Neural cell (in vitro differentiated cells): ENCODE measurements at regions not wholly inside any gene's neighbourhood (a gene's known extent, or its start where the extent isn't known, plus 50 kb on each side); places are given as distances from the start of the nearest gene placed in this dataset.

Experiments
- H2AFZ ChIP-seq: fragments of 200-600, 300-800 bp; sonication (generic), shearing (Covaris generic); 2 replicates; pipeline ENCODE4 v1.6.0; 2014; ENCODE audit warnings: low read depth, mild to moderate bottlenecking, antibody characterized with exemption, low read length, moderate library complexity
- H3F3A ChIP-seq: fragments of 200-600 bp; shearing (Covaris generic); 2 replicates; pipeline ENCODE4 v1.6.1; 2016; ENCODE audit warnings: mild to moderate bottlenecking, moderate library complexity, mixed read lengths, antibody characterized with exemption, low read length; ENCODE audit not compliant: insufficient read depth, poor library complexity, severe bottlenecking
- H3K27ac ChIP-seq: fragments of 200-600, 300-800 bp; sonication (generic), shearing (Covaris generic); 2 replicates; pipeline ENCODE4 v1.5.1; 2014; ENCODE audit warnings: mild to moderate bottlenecking, low read length, moderate library complexity
- H3K27me3 ChIP-seq: fragments of 300-800, 200-600 bp; sonication (generic), shearing (Covaris generic); 2 replicates; pipeline ENCODE4 v1.6.0; 2014; ENCODE audit warnings: mild to moderate bottlenecking, low read depth, low read length, moderate library complexity; ENCODE audit not compliant: insufficient read depth
- H3K36me3 ChIP-seq: fragments of 300-800, 200-600 bp; sonication (generic), shearing (Covaris generic); 2 replicates; pipeline ENCODE4 v1.5.1; 2014; ENCODE audit warnings: mild to moderate bottlenecking, antibody characterized with exemption, low read length, moderate library complexity; ENCODE audit not compliant: insufficient read depth
- H3K4me2 ChIP-seq: fragments of 300-800, 200-600 bp; sonication (generic), shearing (Covaris generic); 2 replicates; pipeline ENCODE4 v1.6.0; 2014; ENCODE audit warnings: mild to moderate bottlenecking, low read length
- H3K4me3 ChIP-seq: fragments of 300-800, 200-600 bp; sonication (generic), shearing (Covaris generic); 2 replicates; pipeline ENCODE4 v1.5.1; 2014; ENCODE audit warnings: mild to moderate bottlenecking, low read length, moderate library complexity
- H3K79me2 ChIP-seq: fragments of 200-600 bp; shearing (Covaris generic); replicated peaks from 2 replicates; pipeline ENCODE4 v1.6.0; 2014; ENCODE audit warnings: mild to moderate bottlenecking, low read length, moderate library complexity; ENCODE audit not compliant: insufficient read depth
- H3K9ac ChIP-seq: fragments of 300-800, 200-600 bp; sonication (generic), shearing (Covaris generic); 2 replicates; pipeline ENCODE4 v1.6.1; 2016; ENCODE audit warnings: mild to moderate bottlenecking, low read length, mixed read lengths
- H3K9me2 ChIP-seq: fragments of 200-600 bp; shearing (Covaris generic); 2 replicates; pipeline ENCODE4 v1.6.1; 2016; ENCODE audit warnings: mild to moderate bottlenecking, low read length, mixed read lengths; ENCODE audit not compliant: insufficient read depth
- H3K9me3 ChIP-seq: fragments of 200-600, 300-800 bp; sonication (generic), shearing (Covaris generic); 2 replicates; pipeline ENCODE4 v1.6.1; 2016; ENCODE audit warnings: mild to moderate bottlenecking, mixed run types, low read length, moderate library complexity, mixed read lengths
- H4K20me1 ChIP-seq: fragments of 200-600 bp; shearing (Covaris generic); 2 replicates; pipeline ENCODE4 v1.6.1; 2016; ENCODE audit warnings: mild to moderate bottlenecking, mixed run types; ENCODE audit not compliant: insufficient read depth
- CTCF ChIP-seq: fragments of 450-650 bp; IDR thresholded peaks from 2 replicates; pipeline ENCODE4 v1.5.1; 2014; ENCODE audit warnings: antibody characterized with exemption, mild to moderate bottlenecking, moderate library complexity; ENCODE audit not compliant: poor library complexity, severe bottlenecking
- EP300 ChIP-seq: fragments of 450-650 bp; conservative IDR thresholded peaks from 2 replicates; pipeline ENCODE4 v1.6.1; 2014; ENCODE audit warnings: antibody characterized with exemption, mild to moderate bottlenecking, moderate library complexity; ENCODE audit not compliant: poor library complexity, severe bottlenecking
- EZH2 ChIP-seq: fragments of 200-600, 300-800 bp; shearing (Covaris generic), sonication (generic); IDR thresholded peaks from 2 replicates; pipeline ENCODE4 v1.6.1; 2014; ENCODE audit warnings: antibody characterized with exemption, low read length, borderline replicate concordance, mild to moderate bottlenecking; ENCODE audit not compliant: insufficient read depth, poor library complexity, severe bottlenecking
- MXI1 ChIP-seq: fragments of 450-650 bp; conservative IDR thresholded peaks from 2 replicates; pipeline ENCODE4 v1.6.1; 2014; ENCODE audit warnings: antibody characterized with exemption, mild to moderate bottlenecking; ENCODE audit not compliant: poor library complexity, severe bottlenecking
- POLR2AphosphoS5 ChIP-seq: IDR thresholded peaks from 2 replicates; pipeline ENCODE4 v1.6.1; 2012
- RAD21 ChIP-seq: fragments of 450-650 bp; conservative IDR thresholded peaks from 2 replicates; pipeline ENCODE4 v1.6.1; 2014; ENCODE audit warnings: antibody characterized with exemption, mild to moderate bottlenecking, moderate library complexity
- REST ChIP-seq: IDR thresholded peaks from 2 replicates; pipeline ENCODE4 v1.6.1; 2012; ENCODE audit warnings: borderline replicate concordance
- SMC3 ChIP-seq: fragments of 450-650 bp; conservative IDR thresholded peaks from 2 replicates; pipeline ENCODE4 v1.6.1; 2014; ENCODE audit warnings: antibody characterized with exemption, mild to moderate bottlenecking, moderate library complexity; ENCODE audit not compliant: poor library complexity
- TAF1 ChIP-seq: IDR thresholded peaks from 2 replicates; pipeline ENCODE4 v1.6.1; 2012; ENCODE audit warnings: low read depth

GRCh38 chr1:83800066-83800465, 198.9 kb downstream of the TTLL7 start:
- H3F3A ChIP-seq: no peaks in the 10 kb centered on the region
- no peaks in the 10 kb centered on the region for H4K20me1 ChIP-seq
- no peak overlapping the region for H3K27ac ChIP-seq
- H3K9me2 ChIP-seq: no peaks in the 10 kb centered on the region
- no peaks in the 10 kb centered on the region for H3K79me2 ChIP-seq
- no peak overlapping the region for H3K9ac ChIP-seq
- no peaks in the 10 kb centered on the region for H3K27me3 ChIP-seq
- TF ChIP-seq EZH2: no peak
- no peak for TF ChIP-seq SMC3
- no peak for TF ChIP-seq POLR2AphosphoS5
- no peak for TF ChIP-seq TAF1
- TF ChIP-seq RAD21: no peak
- no peak for TF ChIP-seq EP300
- no peak for TF ChIP-seq REST
- no peak for TF ChIP-seq CTCF
- no peak for TF ChIP-seq MXI1
- H3K4me2 ChIP-seq: no peak overlapping the region
- no peak overlapping the region for H3K4me3 ChIP-seq
- no peak overlapping the region for H2AFZ ChIP-seq
- H3K9me3 ChIP-seq: no peaks in the 10 kb centered on the region
- H3K36me3 ChIP-seq: no peaks in the 10 kb centered on the region

GRCh38 chr1:83799594-83799993, 199.3 kb downstream of the TTLL7 start:
- Histone ChIP-seq H3F3A (no peaks in the 10 kb centered on the region), H3K36me3 (no peaks in the 10 kb centered on the region), H3K27me3 (no peaks in the 10 kb centered on the region), H3K4me3 (no peak overlapping the region), H4K20me1 (no peaks in the 10 kb centered on the region), H3K27ac (no peak overlapping the region), H3K9ac (no peak overlapping the region), H3K9me2 (no peaks in the 10 kb centered on the region), H3K4me2 (no peak overlapping the region), H2AFZ (no peak overlapping the region), H3K79me2 (no peaks in the 10 kb centered on the region), H3K9me3 (no peaks in the 10 kb centered on the region)
- TF ChIP-seq EZH2 (no peak), EP300 (no peak), REST (no peak), CTCF (no peak), MXI1 (no peak), RAD21 (no peak), POLR2AphosphoS5 (no peak)
